GM23338 (cell line): ENCODE measurements at regions not wholly inside any gene's neighbourhood (a gene's known extent, or its start where the extent isn't known, plus 50 kb on each side); places are given as distances from the start of the nearest gene placed in this dataset.

Experiments used
- ATAC-seq: fragments of 200-7000 bp; cut with Tn5 transposase; 3 replicates; pipeline ENCODE4 v1.9.1; 2020
- DNase-seq: peaks from one replicate; pipeline ENCODE4 v3.0.0-alpha.2; 2015; ENCODE audit warnings: low spot score
- H2AFZ ChIP-seq: fragments of 200-600 bp; sonication (generic); 2 replicates; pipeline ENCODE4 v1.8.0; 2016; ENCODE audit warnings: antibody characterized with exemption, mild to moderate bottlenecking, moderate library complexity
- H3F3A ChIP-seq: fragments of 200-600 bp; sonication (generic); replicated peaks from 2 replicates; pipeline ENCODE4 v1.8.0; 2017; ENCODE audit warnings: antibody characterized with exemption, mixed run types, low read depth
- H3K27ac ChIP-seq: fragments of 200-600 bp; sonication (generic); 2 replicates; pipeline ENCODE4 v1.6.1; 2016; ENCODE audit warnings: low read depth
- H3K27me3 ChIP-seq: fragments of 200-600 bp; sonication (generic); 2 replicates; pipeline ENCODE4 v1.8.0; 2016; ENCODE audit warnings: mild to moderate bottlenecking, mixed run types, moderate library complexity; ENCODE audit not compliant: insufficient read depth
- H3K36me3 ChIP-seq: fragments of 200-600 bp; sonication (generic); 2 replicates; pipeline ENCODE4 v1.8.0; 2016; ENCODE audit warnings: mild to moderate bottlenecking; ENCODE audit not compliant: insufficient read depth
- H3K4me1 ChIP-seq: fragments of 200-600 bp; sonication (generic); 2 replicates; pipeline ENCODE4 v1.8.0; 2016; ENCODE audit warnings: mild to moderate bottlenecking, moderate library complexity; ENCODE audit not compliant: insufficient read depth
- H3K4me2 ChIP-seq: fragments of 200-600 bp; sonication (generic); 2 replicates; pipeline ENCODE4 v1.7.1; 2017; ENCODE audit warnings: mixed run types
- H3K4me3 ChIP-seq: fragments of 200-600 bp; sonication (generic); 2 replicates; pipeline ENCODE4 v1.6.1; 2016; ENCODE audit warnings: mixed run types
- H3K79me2 ChIP-seq: fragments of 200-600 bp; sonication (generic); replicated peaks from 2 replicates; pipeline ENCODE4 v1.8.0; 2017; ENCODE audit warnings: mild to moderate bottlenecking; ENCODE audit not compliant: insufficient read depth
- H3K9me2 ChIP-seq: fragments of 200-600 bp; sonication (generic); 2 replicates; pipeline ENCODE4 v1.8.0; 2017; ENCODE audit not compliant: insufficient read depth
- H4K20me1 ChIP-seq: fragments of 200-600 bp; sonication (generic); replicated peaks from 2 replicates; pipeline ENCODE4 v1.8.0; 2017; ENCODE audit warnings: mild to moderate bottlenecking; ENCODE audit not compliant: insufficient read depth
- H3K27ac Mint-ChIP-seq: 2 replicates; pipeline ENCODE4 v1.8.0; 2020; ENCODE audit warnings: inconsistent platforms, mild to moderate bottlenecking, moderate library complexity, mixed read lengths
- H3K27me3 Mint-ChIP-seq: 3 replicates; pipeline ENCODE4 v1.8.0; 2022; ENCODE audit warnings: low read depth, mild to moderate bottlenecking, moderate library complexity, mixed read lengths, inconsistent platforms; ENCODE audit not compliant: insufficient read depth, poor library complexity
- H3K36me3 Mint-ChIP-seq: 3 replicates; pipeline ENCODE4 v1.8.0; 2021; ENCODE audit warnings: low read depth, mild to moderate bottlenecking, inconsistent platforms, moderate library complexity, mixed read lengths
- H3K4me1 Mint-ChIP-seq: 3 replicates; pipeline ENCODE4 v1.8.0; 2020; ENCODE audit warnings: mild to moderate bottlenecking, inconsistent platforms, mixed read lengths
- H3K4me3 Mint-ChIP-seq: 3 replicates; pipeline ENCODE4 v1.8.0; 2021; ENCODE audit warnings: moderate library complexity, mild to moderate bottlenecking, inconsistent platforms, mixed read lengths
- H3K9me3 Mint-ChIP-seq: 3 replicates; pipeline ENCODE4 v1.8.0; 2020; ENCODE audit warnings: moderate library complexity, mild to moderate bottlenecking, inconsistent platforms, mixed read lengths
- CREB1 ChIP-seq: fragments of 250-450 bp; sonication (Bioruptor Pico); IDR thresholded peaks from 2 replicates; pipeline ENCODE4 v1.5.0; 2020; ENCODE audit warnings: low read depth, mild to moderate bottlenecking, moderate library complexity
- EZH2phosphoT487 ChIP-seq: fragments of 200-600 bp; sonication (generic); IDR thresholded peaks from one replicate; pipeline ENCODE4 v1.8.1; 2018; ENCODE audit warnings: antibody characterized with exemption; ENCODE audit not compliant: unreplicated experiment
- JUNB ChIP-seq: IDR thresholded peaks from one replicate; pipeline ENCODE4 v1.6.1; 2016; ENCODE audit warnings: antibody characterized with exemption; ENCODE audit not compliant: unreplicated experiment
- NANOG ChIP-seq: IDR thresholded peaks from 2 replicates; pipeline ENCODE4 v1.6.1; 2016; ENCODE audit warnings: antibody characterized with exemption, borderline replicate concordance
- POLR2AphosphoS5 ChIP-seq: IDR thresholded peaks from 2 replicates; pipeline ENCODE4 v1.6.1; 2016; ENCODE audit warnings: antibody characterized with exemption, low read depth
- STAT1 ChIP-seq: IDR thresholded peaks from one replicate; pipeline ENCODE4 v1.6.1; 2016; ENCODE audit warnings: antibody characterized with exemption; ENCODE audit not compliant: unreplicated experiment
- ZNF114 ChIP-seq: fragments of 250-450 bp; sonication (Bioruptor Pico); IDR thresholded peaks from 2 replicates; pipeline ENCODE4 v1.5.0; 2020; ENCODE audit warnings: mild to moderate bottlenecking, moderate library complexity
- ZNF331 ChIP-seq: fragments of 250-450 bp; sonication (Bioruptor Pico); IDR thresholded peaks from 2 replicates; pipeline ENCODE4 v1.5.0; 2020; ENCODE audit warnings: low read depth, mild to moderate bottlenecking, moderate library complexity
- TF ChIP-seq, protein P1 (sequence below): IDR thresholded peaks from 2 replicates; pipeline ENCODE4 v1.6.1; 2016; ENCODE audit warnings: antibody characterized with exemption
- TF ChIP-seq, protein P2 (sequence below): IDR thresholded peaks from one replicate; pipeline ENCODE4 v1.6.1; 2018; ENCODE audit warnings: antibody characterized with exemption; ENCODE audit not compliant: unreplicated experiment
- TF ChIP-seq, protein P3 (sequence below), 2 experiments: fragments of 200-600 bp in 1 of 2; sonication (generic) in 1 of 2; conservative IDR thresholded peaks; 2 replicates each; pipeline versions ENCODE4 v1.5.1 to v1.6.1; 2016 to 2017; ENCODE audit warnings: antibody characterized with exemption in 2 of 2, low read depth in 2 of 2, mild to moderate bottlenecking in 2 of 2, moderate library complexity in 1 of 2
- TF ChIP-seq, protein P4 (sequence below): fragments of 250-450 bp; sonication (Bioruptor Pico); IDR thresholded peaks from 2 replicates; pipeline ENCODE4 v1.5.0; 2020; ENCODE audit warnings: mild to moderate bottlenecking, moderate library complexity

DNA sequence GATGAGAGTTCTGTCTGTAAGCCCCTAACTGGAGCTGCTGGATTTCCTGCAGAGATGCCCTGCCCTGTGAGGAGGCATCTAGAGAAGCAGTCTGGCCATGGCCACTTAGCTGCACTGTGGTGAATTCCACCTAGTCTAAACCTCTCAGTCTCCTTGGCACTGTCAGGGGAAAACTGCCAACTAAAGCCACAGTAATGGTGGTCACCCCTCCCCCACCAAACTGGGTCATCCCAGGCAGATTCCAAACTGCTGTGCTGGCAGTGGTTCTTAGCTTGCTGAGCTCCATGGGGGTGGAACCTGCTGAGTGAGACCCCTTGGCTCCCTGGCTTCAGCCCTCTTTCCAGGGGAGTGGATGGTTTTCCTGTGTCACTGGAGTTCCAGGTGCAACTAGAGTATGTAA lies 740.6 kb downstream of the RWDD3 start:
- Histone ChIP-seq H3K79me2 (no peaks in the 10 kb centered on the region), H3K4me1 (no peaks in the 10 kb centered on the region), H2AFZ (no peak overlapping the region; the same call in 1 of the 2 replicates), H4K20me1 (no peaks in the 10 kb centered on the region), H3K36me3 (no peaks in the 10 kb centered on the region), H3K27me3 (no peaks in the 10 kb centered on the region), H3K4me3 (no peak overlapping the region), H3K4me2 (no peak overlapping the region), H3K27ac (no peak overlapping the region), H3F3A (no peaks in the 10 kb centered on the region), H3K9me2 (peaks cover 8% of the 10 kb centered on the region)
- H3K9me3 Mint-ChIP-seq = peaks cover 14% of the 10 kb centered on the region; the same call in 2 of the 3 replicates
- no peak for ATAC-seq
- no peaks in the 10 kb centered on the region for H3K4me1 Mint-ChIP-seq
- H3K36me3 Mint-ChIP-seq = peaks cover 6% of the 10 kb centered on the region; the same call in 2 of the 3 replicates
- H3K27me3 Mint-ChIP-seq = no peaks in the 10 kb centered on the region
- no peak for DNase-seq
- TF ChIP-seq, protein P1, sequence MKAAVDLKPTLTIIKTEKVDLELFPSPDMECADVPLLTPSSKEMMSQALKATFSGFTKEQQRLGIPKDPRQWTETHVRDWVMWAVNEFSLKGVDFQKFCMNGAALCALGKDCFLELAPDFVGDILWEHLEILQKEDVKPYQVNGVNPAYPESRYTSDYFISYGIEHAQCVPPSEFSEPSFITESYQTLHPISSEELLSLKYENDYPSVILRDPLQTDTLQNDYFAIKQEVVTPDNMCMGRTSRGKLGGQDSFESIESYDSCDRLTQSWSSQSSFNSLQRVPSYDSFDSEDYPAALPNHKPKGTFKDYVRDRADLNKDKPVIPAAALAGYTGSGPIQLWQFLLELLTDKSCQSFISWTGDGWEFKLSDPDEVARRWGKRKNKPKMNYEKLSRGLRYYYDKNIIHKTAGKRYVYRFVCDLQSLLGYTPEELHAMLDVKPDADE = no peak
- TF ChIP-seq ZNF114 (CRISPR knock-in tag) (no peak), STAT1 (no peak), EZH2phosphoT487 (no peak), ZNF331 (no peak), NANOG (no peak), CREB1 (CRISPR knock-in tag) (no peak), JUNB (no peak), POLR2AphosphoS5 (no peak)
- TF ChIP-seq, protein P2, sequence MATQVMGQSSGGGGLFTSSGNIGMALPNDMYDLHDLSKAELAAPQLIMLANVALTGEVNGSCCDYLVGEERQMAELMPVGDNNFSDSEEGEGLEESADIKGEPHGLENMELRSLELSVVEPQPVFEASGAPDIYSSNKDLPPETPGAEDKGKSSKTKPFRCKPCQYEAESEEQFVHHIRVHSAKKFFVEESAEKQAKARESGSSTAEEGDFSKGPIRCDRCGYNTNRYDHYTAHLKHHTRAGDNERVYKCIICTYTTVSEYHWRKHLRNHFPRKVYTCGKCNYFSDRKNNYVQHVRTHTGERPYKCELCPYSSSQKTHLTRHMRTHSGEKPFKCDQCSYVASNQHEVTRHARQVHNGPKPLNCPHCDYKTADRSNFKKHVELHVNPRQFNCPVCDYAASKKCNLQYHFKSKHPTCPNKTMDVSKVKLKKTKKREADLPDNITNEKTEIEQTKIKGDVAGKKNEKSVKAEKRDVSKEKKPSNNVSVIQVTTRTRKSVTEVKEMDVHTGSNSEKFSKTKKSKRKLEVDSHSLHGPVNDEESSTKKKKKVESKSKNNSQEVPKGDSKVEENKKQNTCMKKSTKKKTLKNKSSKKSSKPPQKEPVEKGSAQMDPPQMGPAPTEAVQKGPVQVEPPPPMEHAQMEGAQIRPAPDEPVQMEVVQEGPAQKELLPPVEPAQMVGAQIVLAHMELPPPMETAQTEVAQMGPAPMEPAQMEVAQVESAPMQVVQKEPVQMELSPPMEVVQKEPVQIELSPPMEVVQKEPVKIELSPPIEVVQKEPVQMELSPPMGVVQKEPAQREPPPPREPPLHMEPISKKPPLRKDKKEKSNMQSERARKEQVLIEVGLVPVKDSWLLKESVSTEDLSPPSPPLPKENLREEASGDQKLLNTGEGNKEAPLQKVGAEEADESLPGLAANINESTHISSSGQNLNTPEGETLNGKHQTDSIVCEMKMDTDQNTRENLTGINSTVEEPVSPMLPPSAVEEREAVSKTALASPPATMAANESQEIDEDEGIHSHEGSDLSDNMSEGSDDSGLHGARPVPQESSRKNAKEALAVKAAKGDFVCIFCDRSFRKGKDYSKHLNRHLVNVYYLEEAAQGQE = no peak
- TF ChIP-seq, protein P3, sequence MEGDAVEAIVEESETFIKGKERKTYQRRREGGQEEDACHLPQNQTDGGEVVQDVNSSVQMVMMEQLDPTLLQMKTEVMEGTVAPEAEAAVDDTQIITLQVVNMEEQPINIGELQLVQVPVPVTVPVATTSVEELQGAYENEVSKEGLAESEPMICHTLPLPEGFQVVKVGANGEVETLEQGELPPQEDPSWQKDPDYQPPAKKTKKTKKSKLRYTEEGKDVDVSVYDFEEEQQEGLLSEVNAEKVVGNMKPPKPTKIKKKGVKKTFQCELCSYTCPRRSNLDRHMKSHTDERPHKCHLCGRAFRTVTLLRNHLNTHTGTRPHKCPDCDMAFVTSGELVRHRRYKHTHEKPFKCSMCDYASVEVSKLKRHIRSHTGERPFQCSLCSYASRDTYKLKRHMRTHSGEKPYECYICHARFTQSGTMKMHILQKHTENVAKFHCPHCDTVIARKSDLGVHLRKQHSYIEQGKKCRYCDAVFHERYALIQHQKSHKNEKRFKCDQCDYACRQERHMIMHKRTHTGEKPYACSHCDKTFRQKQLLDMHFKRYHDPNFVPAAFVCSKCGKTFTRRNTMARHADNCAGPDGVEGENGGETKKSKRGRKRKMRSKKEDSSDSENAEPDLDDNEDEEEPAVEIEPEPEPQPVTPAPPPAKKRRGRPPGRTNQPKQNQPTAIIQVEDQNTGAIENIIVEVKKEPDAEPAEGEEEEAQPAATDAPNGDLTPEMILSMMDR (conservative IDR thresholded peaks at IDR 0.05; ENCODE audit: low read depth in 2 of 2) = no peak
- TF ChIP-seq, protein P4, sequence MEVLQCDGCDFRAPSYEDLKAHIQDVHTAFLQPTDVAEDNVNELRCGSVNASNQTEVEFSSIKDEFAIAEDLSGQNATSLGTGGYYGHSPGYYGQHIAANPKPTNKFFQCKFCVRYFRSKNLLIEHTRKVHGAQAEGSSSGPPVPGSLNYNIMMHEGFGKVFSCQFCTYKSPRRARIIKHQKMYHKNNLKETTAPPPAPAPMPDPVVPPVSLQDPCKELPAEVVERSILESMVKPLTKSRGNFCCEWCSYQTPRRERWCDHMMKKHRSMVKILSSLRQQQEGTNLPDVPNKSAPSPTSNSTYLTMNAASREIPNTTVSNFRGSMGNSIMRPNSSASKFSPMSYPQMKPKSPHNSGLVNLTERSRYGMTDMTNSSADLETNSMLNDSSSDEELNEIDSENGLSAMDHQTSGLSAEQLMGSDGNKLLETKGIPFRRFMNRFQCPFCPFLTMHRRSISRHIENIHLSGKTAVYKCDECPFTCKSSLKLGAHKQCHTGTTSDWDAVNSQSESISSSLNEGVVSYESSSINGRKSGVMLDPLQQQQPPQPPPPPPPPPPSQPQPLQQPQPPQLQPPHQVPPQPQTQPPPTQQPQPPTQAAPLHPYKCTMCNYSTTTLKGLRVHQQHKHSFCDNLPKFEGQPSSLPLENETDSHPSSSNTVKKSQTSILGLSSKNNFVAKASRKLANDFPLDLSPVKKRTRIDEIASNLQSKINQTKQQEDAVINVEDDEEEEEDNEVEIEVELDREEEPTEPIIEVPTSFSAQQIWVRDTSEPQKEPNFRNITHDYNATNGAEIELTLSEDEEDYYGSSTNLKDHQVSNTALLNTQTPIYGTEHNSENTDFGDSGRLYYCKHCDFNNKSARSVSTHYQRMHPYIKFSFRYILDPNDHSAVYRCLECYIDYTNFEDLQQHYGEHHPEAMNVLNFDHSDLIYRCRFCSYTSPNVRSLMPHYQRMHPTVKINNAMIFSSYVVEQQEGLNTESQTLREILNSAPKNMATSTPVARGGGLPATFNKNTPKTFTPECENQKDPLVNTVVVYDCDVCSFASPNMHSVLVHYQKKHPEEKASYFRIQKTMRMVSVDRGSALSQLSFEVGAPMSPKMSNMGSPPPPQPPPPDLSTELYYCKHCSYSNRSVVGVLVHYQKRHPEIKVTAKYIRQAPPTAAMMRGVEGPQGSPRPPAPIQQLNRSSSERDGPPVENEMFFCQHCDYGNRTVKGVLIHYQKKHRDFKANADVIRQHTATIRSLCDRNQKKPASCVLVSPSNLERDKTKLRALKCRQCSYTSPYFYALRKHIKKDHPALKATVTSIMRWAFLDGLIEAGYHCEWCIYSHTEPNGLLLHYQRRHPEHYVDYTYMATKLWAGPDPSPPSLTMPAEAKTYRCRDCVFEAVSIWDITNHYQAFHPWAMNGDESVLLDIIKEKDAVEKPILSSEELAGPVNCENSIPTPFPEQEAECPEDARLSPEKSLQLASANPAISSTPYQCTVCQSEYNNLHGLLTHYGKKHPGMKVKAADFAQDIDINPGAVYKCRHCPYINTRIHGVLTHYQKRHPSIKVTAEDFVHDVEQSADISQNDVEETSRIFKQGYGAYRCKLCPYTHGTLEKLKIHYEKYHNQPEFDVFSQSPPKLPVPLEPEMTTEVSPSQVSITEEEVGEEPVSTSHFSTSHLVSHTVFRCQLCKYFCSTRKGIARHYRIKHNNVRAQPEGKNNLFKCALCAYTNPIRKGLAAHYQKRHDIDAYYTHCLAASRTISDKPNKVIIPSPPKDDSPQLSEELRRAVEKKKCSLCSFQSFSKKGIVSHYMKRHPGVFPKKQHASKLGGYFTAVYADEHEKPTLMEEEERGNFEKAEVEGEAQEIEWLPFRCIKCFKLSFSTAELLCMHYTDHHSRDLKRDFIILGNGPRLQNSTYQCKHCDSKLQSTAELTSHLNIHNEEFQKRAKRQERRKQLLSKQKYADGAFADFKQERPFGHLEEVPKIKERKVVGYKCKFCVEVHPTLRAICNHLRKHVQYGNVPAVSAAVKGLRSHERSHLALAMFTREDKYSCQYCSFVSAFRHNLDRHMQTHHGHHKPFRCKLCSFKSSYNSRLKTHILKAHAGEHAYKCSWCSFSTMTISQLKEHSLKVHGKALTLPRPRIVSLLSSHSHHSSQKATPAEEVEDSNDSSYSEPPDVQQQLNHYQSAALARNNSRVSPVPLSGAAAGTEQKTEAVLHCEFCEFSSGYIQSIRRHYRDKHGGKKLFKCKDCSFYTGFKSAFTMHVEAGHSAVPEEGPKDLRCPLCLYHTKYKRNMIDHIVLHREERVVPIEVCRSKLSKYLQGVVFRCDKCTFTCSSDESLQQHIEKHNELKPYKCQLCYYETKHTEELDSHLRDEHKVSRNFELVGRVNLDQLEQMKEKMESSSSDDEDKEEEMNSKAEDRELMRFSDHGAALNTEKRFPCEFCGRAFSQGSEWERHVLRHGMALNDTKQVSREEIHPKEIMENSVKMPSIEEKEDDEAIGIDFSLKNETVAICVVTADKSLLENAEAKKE (CRISPR knock-in tag) = no peak
- no peak overlapping the region for H3K27ac Mint-ChIP-seq
- no peak overlapping the region for H3K4me3 Mint-ChIP-seq
